NCI-H2196 treated with DMSO at 0.1 percent for 48 hours (cell line): ENCODE measurements at regions not wholly inside any gene's neighbourhood (a gene's known extent, or its start where the extent isn't known, plus 50 kb on each side); places are given as distances from the start of the nearest gene placed in this dataset.

ENCODE experiments used
- DNase-seq: peaks from one replicate; lab custom pipeline; 2025; ENCODE audit not compliant: unreplicated experiment; lab: John Stamatoyannopoulos, UW

DNA sequence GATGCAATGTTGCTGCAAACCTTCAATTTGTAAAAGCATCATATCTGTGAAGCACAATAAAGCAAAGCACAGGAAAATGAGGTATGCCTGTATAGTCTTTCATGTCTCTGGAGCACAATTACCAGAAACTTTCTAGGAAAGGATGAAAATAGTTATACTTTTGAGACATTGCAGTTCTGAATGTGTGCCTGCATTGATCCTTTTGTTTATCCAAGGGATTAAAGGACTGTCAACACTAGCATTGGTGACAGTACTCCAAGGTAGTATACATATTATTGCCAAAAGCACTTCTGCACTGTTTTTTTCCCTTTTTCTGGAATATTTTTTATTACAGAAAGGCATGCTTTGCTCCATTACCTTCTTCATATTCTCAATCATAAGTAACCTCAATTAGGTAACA is 476.0 kb downstream of the GABRG1 start:
- no peak for DNase-seq

DNA sequence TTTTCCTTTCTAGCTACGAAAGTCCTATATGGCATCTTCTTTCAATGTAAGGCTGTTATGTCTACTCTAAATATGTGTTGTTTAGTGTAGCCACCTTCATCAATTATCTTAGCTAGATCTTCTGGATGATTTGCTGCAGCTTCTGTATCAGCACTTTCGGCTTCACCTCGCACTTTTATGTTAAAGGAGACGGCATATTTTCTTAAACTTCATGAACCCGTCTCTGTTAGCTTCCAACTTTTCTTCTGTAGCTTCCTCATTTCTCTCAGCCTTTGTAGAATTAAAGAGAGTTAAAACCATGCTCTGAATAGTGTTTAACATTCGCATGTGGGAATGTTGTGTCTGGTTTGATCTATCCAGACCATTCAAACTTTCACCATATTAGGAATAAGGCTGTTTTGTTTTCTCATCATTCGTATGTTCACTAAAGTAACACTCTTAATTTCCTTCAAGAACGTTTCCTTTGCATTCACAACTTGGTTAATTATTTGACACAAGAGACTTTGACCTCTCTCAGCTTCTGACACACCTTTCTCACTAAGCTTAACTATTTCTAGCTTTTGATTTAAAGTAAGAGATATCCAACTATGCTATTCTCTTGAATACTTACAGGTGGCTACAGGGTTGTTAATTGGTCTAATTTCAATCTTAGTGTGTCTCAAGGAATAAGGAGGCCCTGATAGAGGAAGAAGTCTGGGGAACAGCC is 476.8 kb downstream of the GABRG1 start:
- DNase-seq, result no peak

DNA sequence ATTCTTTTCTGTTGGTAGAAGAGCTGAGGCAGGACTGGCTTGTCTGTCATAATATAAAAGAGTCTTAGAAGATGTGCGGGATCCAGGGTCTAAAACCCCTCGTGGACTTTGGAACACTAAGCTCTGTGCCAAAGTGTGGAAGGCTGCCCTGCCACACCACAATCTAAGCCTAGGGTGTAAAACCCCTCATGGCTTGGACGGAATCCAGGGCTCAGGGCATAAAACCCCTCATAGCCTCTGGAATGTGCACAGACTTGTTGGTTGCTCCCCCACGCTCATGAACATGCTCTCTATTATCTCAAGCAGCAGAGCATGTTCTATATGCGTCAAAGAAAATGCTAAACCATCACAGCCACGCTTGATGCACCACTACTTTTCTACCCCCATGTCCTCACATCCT is 483.6 kb downstream of the GABRG1 start:
- DNase-seq, result no peak

DNA sequence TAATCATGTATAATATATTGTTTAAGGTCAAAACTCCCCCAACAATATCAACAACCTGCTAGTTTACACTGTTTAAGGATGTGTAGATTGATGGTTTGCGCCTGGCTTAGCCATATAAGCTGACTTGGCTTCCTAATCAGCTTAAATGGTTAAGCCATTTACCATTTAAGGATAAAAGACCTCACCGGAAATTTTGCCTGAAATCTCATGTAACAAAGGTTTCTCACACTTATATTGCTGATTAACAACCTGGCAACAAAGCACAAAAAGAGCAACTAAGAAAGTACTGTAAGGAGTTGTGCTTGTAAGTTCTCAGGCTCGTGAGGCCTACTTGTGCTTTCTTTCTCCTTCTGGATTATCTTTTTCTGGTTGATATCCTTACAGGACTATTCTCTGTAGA is 485.2 kb downstream of the GABRG1 start:
- DNase-seq, result no peak

DNA sequence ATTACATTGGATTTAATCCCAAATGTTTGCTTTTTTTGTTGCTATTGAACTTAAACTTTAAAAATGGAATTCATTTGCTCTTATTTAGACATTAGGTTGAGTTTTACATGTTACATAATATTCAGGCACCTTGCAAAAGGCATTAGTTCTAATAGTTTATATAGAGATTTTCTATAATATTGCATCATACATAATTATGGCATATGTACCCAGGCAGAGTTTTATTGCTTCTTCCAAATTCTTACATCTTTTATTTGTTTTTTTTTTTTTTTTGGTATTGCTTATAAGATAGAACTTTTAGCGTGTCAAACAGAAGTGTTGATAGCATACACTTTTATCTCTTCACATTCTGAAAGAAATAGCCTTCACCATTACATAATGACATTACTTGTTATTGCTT is 487.7 kb downstream of the GABRG1 start:
- DNase-seq, result no peak

DNA sequence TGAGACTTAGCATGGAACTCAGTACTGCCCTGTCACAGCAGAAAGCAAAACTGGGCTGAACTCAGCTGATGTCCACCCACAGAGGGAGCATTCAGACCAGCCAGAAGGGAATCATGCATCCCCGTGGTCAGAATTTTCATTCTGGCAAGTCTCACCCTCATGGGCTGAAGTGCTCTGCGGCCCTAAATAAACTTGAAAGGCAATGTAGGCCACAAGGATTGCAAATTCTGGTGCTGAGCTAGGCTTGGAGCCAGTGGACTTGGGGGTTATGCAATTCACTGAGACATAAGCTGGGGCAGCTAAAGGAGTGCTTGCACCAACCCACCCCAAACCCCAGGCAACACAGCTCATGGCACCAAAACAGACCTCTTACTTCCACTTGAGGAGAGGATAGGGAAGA is 494.1 kb downstream of the GABRG1 start:
- no peak for DNase-seq

DNA sequence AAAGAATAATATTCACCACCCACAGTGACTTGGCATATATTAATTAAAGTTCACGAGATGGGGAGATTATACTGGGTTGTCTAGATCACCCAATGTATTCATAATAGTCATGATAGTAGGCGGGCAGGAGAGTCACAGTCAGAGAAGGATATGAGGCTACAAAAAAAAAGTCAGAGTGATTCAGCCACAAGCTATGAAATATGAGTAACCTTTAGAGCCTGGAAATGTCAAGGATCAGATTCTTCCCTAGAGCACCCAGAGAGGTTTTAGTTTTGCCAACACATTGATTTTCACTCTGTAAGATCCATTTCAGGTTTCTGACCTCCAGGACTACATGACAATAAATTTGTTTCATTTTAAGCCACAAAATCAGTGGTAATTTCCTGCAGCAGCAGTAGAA is 501.9 kb downstream of the GABRG1 start:
- no peak for DNase-seq

DNA sequence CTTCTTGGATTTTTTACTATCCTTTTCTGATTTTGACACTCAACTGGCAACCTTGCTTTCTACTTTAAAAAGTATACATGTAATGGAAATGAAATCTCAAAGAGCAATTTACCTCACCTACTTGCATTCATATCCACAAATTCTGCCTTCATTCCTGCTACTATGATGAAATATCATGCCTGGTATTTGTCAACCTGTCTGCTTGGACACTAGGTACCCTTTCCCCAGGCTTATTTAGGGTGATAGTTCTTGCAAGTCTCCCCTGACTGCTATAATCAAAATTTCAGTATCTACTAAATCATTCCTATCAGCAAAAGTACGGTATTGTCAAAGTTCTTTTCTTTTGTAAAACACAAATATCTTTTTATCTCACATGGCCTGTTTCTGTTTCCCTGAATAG is 503.0 kb downstream of the GABRG1 start:
- DNase-seq, result no peak

DNA sequence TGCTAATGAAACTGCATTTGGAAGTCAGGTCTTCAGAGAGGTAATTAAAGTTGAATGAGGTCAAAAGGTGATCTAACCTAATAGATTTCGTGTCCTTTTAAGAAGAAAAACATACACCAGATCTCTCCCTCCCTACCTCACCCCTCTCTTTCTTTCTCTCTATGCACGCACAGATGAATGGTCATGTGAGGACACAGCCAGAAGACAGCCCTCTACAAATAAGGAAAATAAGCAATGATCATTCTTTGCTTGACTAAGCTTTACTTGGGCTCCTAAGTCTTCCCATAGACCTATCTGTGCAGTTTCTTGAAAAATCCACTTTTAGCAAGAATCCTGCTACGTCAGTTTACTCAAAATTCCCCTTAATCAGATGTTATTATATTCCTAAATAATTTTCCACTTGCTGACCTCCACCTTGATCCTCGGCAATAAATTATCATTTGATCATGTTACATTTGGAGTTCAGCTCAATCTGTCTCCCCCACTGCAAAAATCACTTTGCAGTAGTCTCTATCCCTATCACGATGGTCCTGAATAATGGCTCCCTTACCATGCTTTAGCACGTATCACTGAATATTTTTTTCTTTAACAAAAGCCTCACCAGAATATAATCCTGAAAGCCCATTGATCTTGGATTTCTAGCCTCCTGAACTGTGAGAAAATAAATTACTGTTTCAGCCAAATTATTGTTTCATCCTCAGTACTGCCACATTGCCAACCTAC is 527.3 kb downstream of the GABRG1 start:
- DNase-seq, result no peak

DNA sequence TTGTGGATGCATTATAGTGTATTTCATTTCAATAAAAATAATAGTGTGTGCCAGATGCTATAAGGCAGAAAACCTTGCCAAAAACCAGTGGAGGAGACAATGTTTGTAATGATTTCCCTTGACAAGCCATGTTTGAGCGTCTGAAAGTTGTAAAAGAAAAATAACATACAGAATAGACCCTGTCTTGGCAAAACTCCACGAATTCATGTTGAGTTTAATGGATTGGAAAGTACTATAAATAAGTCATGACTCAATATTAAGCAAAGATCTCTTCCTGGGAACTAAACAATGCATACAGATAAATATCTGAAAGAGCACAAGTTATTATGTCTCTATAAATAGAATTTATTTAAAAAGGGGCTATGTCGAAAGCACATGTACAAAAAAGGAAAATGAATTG is 543.5 kb downstream of the GABRG1 start:
- DNase-seq, result no peak

DNA sequence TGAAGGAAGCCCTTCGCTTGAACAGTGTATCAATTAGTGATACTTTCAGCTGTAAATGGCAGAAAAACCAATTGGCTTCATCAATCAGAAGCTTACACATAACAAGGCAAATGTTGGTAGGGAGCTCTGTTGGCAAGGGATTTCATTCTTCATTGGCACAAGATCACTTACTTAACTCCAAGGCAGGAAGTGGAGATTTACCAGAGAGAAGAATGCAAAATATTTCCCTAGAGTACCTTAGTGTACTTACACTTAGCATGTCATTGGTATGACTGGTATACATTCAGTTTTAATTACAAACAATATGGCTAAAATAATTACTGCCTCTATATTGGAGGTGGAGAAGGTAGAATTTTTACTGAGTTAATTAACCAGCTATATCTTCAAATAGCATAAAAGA is 545.0 kb downstream of the GABRG1 start:
- DNase-seq, result no peak

DNA sequence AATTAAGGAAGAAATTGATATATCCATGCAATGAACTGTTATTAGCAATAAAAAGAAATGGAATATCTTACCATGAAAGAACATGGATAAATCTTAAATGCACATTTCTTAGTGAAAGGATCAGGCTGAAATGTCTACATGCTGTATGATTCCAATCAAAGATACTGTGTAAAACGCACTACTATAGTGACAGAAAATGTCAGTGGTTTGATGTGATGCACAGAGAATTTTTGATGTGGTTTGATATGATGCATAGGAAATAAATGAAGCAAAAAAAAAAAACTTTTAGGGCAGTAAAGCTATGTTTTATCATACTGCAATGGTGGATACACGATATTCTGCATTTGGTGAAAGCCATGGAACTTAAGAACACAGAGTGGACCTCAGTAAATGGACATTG is 547.6 kb downstream of the GABRG1 start:
- no peak for DNase-seq

DNA sequence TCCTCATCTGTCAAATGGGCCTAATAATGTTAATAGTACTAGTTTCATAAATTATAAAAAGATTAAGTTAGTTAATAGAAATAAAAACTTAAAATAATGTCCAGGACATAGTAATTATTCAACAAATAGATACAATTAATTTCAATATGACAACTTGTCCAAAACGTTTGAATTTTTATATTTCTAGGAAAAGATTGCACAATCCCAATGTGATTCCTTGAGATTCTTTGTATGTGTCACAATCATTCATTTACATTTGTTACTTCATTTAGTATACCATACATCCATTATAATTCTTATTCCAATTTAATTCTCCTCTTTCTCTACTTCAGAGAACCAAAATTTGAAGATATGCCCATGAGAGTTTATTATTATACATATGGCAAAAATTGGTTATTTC is 554.2 kb downstream of the GABRG1 start:
- DNase-seq, result no peak

DNA sequence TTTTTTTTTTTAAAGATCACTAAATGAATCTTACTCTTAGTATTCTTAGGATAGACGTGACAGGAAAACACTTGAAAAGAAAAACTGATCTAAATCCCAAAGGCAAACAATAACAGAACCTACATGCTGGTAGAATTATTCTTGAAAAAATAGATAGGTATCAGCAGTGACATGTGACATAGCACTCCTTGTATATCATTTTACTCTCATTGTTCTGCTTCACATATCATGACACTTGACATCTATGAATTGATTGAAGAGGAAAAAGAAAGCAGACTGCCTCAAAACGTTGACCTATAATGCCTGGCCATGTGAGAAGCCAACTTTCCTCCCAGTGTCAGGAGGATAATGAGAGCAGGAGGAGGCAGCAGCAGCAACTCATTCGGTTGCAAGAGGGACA is 555.2 kb downstream of the GABRG1 start:
- no peak for DNase-seq

DNA sequence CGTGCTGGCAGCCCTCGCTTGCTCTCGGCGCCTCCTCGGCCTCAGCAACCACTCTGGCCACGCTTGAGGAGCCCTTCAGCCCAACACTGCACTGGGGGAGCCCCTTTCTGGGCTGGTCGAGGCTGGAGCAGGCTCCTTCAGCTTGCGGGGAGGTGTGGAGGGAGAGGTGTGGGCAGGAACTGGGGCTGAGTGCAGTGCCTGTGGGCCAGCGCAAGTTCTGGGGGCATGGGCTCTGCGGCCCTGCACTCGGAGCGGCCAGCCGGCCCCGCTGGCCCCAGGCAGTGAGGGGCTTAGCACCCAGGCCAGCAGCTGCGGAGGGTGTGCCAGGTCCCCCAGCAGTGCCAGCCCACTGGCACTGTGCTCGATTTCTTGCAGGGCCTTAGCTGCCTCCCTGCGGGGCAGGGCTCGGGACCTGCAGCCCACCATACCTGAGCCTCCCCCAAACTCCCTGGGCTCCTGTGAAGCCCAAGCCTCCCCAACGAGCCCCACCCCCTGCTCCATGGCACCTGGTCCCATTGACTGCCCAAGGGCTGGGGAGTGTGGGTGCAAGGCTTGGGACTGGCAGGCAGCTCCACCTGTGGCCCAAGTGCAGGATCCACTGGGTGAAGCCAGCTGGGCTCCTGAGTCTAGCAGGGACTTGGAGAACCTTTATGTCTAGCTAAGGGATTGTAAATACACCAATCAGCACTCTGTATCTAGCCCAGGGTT is 556.8 kb downstream of the GABRG1 start:
- DNase-seq, result no peak

DNA sequence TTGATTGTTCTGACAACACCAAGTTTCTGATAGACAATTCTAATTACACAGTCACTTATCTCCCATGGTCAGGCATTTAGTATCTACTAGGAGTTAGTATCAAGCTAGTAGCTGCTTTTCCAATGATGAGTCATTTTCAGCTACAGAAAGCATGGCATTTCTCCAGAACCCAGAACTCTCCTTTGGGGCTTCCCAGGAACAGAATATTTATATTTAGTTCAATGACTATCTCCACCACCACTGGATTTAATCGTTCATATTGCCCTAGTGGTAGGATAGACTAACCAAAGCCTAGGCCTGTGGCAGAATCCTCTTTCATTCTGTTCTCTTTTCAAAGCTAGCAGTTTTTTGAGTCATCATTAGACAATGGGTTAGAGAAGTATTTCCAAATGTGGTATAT is 569.4 kb downstream of the GABRG1 start:
- DNase-seq, result no peak

DNA sequence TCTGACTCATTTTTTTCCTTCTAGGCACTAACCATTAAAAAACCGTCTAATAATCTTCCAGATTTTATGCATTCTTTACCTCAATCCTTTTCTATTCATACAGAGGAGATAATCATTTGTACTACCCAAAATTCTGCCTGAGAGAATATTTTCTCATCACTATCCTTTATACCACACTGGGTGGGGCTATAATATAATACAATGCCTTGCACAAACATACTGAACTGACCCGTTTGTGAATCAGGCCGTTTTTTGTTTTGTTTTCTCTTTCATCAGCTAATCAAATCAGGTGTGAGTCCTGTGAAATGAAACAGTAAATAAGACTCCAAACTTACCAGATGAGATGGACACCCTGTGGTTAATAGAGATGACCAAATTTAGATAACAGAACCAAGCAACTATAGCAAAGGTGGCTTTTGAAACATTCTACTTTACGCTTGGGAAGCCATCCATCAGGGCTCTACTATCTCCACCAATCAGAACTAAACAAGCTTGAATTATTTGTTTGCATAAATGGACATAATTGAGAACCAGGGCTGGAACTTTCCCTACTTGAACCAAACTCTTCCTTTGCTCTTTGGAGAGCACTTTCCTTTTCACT is 573.0 kb downstream of the GABRG1 start:
- no peak for DNase-seq

DNA sequence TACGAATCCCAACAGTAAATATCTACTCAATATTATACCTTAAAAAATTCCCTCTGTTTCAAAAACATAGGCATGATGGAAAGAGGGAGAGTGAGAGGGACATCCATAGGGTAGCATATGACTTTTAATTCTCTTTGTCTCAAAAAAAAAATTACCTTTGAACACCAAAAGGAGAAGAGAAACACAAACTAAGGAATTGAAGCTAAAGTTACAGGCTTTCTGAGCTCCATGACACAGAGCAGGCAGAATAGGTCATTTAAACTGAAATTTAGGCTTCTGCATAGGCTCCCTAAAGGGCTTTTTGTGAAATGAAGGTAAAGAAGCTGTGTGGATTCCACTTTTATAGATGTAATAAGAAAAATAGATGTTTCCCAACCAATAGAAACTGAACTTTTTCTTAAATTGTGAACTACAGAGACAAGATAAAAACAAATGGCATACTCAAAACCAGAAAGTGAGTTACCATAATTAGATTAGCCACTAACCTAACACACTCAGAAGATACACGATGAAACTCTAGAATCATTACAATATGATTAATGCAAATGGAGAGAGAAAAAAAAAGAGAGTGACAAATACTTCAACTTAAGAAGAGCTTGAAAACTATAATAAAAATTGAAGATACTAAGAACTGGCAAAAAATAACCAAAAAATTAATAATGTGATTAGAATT is 584.6 kb downstream of the GABRG1 start:
- DNase-seq, result no peak

DNA sequence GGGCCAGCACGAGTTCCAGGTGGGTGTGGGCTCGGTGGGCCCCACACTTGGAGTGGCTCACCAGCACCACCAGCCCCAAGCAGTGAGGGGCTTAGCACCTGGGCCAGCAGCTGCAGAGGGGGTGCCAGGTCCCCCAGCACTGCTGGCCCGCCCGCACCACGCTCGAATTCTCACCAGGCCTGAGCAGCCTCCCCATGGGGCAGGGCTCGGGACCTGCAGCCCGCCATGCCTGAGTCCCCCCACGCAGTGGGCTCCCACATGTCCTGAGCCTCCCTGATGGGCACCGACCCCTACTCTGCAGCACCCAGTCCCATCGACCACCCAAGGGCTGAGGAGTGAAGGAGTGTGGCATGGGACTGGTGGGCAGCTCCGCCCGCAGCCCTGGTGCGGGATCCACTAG is 593.4 kb downstream of the GABRG1 start:
- no peak for DNase-seq

DNA sequence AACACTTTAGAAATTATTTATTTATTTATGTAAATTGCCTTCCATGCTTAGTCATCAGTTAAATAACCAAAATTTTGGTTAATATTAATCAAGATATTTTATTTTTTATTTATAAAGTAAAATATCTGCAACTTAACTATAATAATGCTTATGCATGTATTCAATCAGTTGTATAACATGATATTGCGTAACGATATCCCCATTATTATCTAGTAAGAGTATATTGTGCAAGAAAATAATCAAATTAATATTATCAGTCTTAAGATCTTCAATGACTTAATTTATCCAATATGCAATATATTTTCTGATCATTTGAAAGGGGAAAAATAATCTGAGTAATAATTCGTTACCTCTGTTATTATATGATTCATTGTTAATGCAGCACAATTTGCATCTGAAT is 596.7 kb downstream of the GABRG1 start:
- DNase-seq, result no peak

DNA sequence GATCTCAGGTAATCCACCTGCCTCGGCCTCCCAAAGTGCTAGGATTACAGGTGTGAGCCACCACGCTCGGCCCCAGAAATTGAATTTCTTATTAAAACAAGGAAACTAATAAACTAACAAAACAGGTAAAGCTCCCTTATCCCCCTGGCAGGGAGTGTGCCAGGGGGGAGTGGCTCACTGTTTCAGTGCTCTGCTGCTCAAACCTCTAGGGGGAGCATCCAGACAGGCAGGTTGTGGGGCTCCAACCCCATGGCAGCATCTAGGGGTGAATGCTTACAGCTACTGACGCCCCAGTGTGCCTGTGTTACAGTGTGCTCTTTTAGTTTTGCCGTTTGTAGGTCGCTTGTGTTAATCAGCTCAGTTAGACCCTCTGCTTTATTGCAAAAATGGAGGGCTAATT is 605.0 kb downstream of the GABRG1 start:
- no peak for DNase-seq
